ENCODE measurements at regions not wholly inside any gene's neighbourhood (a gene's known extent, or its start where the extent isn't known, plus 50 kb on each side); places are given as distances from the start of the nearest gene placed in this dataset.
"Not testable (repeated sequence)": the region's sequence is repeated elsewhere in the genome, so short reads cannot be mapped to it uniquely, and the experiment has no call there.

GRCh38 chr4:155591738-155592143 lies 74.9 kb upstream of the GUCY1A1 start:
- DNase-seq = no peak

- DNase-seq = no peak
Measured at GRCh38 chr4:155590796-155591585, 75.7 kb upstream of the GUCY1A1 start.

- DNase-seq = no peak
Measured at GRCh38 chr4:155588437-155588836, 78.2 kb upstream of the GUCY1A1 start.

GRCh38 chr4:155587766-155588165 lies 78.9 kb upstream of the GUCY1A1 start:
- DNase-seq = no peak

DNA sequence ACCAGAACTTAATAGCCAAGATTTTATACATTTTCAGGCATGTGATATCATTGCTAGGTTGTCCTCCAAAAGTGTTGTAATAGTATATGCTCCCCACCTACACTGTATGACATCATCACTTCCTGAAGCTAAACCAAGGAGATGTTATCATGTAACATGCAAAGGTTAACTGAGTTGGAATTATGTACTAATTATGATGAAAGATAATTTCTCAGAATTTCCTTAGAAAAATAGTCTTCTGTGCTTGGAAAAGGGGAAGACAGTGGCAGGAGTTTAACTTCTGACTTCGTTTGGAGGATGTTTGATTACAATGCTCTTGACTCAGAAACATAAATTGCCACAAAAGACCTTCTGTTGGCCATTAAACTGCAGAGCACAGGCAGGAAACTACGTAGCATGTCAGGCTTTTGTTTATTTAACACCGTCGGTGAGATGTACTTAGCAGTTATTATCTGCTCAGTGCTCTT lies 83.6 kb upstream of the GUCY1A1 start:
- DNase-seq = peak; percentile 22

DNA sequence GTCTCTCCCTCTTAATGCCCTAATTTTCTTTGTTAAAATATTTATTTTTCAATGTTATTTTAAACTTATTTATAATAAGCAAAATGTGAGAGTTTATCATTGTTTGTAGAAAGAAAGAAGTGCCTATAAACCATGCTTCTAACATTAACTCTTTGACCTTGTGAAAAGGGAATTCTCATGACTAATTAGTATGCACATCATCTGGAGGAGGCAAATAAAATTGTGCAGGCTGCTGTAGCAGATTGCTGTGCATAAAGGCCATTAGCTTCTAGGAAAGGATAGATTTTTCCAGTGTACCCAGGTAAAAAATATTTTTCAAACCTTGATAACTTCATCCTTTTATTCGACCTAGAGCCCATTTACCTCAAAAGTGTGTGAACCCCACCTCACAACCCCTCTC lies 84.6 kb upstream of the GUCY1A1 start:
- no peak for DNase-seq

DNA sequence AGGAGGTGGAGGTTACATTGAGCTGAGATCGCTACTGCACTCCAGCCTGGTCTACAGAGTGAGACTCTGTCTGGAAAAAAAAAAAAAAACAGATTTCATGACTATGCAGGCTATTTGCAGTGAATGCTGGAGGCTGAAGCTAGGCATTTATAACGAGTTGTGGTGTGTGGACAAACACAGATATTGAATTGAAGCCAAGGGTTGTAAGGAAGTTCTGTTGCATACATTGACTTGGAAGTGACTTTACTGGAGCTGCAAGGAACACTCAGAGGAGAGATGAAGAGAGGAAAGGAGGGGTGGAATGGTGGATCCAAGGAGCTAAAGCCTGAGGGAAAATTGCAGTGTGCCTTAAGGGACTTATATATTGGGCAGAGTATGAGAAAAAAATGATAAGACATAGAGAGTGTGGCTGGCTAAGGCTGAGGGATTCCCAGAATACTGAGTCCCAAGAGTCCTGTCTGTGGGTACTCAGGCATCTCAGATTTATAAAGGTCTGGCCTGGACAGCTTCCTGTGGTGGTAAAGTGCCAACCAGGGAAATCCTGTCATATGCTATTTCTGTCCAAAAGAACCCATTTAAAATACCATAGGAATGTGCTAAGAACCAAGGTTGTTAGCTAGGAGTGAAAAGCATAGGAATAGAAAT lies 87.8 kb upstream of the GUCY1A1 start:
- DNase-seq = no peak

DNA sequence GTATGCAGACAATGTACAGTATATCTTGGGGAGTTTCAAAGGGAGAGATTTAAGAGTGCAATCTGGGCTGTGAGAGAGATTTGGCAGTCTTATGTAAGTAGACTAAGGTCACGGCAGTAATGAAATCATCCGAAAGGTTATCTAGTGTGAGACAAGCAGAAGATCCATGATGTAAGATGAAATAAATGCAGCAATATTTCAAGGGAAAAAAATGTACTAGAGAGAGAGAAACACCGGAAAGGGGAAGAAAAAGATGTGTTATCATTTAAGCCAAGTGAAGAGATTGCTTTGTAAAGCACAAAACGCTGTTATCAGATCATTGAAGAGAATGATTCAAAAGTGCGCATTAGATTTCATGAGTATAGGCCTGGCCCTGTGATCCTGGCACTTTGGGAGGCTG lies 88.4 kb upstream of the GUCY1A1 start:
- DNase-seq = no peak

GRCh38 chr4:155574329-155574728 lies 92.3 kb upstream of the GUCY1A1 start:
- not testable (repeated sequence) for DNase-seq

DNA sequence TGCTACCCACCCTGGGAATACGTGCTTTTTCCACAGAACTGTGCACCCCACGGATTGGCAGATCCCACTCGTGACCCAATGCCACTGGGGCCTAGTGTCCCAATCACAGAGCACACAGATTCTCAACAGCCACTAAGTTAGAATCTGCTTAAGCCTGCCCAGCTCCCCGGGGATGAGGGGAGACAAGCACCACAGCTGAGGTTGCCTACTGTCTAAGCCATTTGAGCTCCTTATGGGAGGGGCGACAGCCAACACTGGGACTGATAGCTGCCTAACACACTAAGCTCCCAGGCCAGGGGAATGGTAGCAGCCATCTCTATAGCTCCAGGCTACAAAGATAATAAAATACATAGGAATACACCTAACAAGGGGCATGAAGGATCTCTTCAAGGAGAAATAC lies 93.5 kb upstream of the GUCY1A1 start:
- DNase-seq = no peak

DNA sequence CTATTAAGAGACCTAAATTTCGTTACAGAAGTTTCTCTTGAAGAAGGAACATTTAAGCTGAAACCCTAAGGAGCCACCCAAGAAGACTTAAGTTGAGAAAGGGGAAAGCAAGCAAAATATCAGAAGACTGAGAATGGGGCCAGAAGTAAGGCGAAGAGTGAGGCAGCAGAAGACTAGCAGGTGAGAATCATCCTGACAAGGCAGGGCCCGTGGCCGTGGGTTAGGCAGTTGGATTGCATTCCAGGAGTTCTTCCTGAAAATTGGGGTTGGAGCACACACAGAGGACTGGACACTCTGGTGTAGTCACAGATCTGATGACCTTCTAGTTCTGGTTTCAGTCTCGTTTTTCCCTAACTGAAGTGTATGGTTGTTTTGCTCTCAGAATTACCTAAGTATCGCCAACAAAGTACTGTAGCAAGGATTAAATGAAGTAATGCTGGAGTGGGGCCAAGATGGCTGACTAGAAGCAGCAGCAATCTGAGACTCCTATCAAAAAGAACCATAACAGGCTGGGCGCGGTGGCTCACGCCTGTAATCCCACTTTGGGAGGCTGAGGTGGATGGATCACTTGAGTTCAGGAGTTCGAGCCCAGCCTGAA lies 94.4 kb upstream of the GUCY1A1 start:
- DNase-seq = no peak

GRCh38 chr4:155571184-155571944 lies 95.3 kb upstream of the GUCY1A1 start:
- DNase-seq = no peak

GRCh38 chr4:155570661-155571060 lies 96.0 kb upstream of the GUCY1A1 start:
- DNase-seq = no peak

DNA sequence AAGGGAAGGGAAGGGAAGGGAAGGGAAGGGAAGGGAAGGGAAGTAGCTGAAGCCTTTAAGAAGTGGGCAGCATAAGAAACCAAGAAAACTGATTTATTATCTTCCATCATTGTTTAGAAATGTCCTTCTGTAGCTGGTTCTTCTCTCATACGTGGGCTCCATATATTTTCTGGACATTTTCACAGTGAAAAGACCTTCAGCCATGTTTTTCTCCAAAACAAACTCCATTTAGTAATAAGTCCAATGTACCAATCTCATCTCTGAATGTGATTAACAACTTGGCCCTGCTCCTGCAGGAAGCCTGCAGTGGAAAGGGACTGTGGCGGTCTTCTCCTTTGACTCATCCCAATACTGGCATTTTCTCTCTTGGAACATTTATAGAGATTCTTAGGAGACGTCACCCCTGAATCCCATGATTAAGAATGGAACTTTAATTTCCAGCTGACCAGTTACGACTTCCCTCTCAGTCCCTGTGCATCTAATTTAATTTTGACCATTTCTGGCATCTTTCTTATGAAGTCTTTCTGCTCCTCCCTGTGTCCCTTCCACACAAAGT lies 96.6 kb upstream of the GUCY1A1 start:
- peak; percentile 10 for DNase-seq

- DNase-seq = no peak
Measured at GRCh38 chr4:155569471-155569870, 97.2 kb upstream of the GUCY1A1 start.

DNA sequence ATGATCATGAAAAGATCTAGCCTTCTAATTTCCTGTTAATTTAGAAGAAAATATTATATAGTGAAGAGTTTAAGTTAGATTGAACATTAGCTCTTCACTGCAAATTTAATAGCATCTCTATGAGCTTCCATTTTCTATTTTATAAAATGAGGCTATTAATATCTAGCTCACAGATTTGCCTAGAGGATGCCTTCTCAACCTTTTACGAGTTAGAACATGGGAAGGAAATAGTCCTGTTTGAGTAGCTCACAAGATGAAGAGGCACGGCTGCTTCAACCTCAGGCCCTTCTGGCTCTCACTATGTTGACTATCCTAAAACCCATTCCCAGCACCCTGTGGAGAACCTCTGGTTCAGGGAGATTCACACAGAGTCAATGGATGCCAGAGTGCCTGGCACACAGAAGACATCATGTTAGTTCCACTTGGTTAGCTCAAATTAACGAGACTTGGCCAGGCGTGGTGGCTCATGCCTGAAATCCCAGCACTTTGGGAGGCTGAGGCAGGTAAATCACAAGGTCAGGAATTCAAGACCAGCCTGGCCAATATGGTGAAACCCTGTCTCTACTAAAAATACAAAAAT lies 97.9 kb upstream of the GUCY1A1 start:
- no peak for DNase-seq

- DNase-seq = no peak
Measured at GRCh38 chr4:155566354-155566753, 100.3 kb upstream of the GUCY1A1 start.

DNA sequence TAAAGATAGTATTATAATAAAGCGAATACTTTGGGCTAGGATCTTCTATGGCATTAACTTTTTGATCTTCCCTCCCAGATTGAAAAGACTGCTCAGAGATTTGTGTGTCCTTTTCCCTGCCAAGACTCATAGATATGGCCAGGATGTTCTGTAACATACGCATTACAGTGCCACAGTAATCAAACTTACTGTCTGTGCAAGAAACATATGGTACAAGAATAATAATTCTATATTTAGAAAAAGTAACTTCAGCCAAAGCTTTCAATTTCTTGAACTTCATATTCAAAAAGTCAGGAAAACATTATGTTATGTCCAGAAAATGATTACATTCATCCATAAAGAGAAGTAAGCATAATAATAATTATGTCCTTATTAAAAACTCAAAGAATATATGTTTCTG lies 100.9 kb upstream of the GUCY1A1 start:
- no peak for DNase-seq

- no peak for DNase-seq
Measured at GRCh38 chr4:155565330-155565729, 101.3 kb upstream of the GUCY1A1 start.

DNA sequence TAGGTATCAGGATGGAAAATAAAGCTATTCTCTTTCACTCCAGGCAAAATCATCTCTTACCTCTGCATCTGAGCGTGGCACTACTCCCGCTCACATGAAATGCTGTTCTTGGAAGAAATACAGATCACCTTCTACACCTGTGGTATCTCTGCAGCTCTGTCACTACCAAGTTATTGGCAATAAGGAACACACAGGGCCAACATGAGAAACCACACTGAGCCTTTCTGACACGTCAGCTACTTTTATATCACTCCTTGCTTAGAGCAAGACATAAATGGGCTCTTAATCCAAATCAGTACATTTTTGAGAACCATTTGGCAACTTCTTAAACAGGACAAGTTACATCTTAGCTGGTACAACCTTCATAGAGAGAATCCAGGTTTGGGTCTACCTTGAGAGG lies 101.8 kb upstream of the GUCY1A1 start:
- no peak for DNase-seq

GRCh38 chr4:155564086-155564485 lies 102.6 kb upstream of the GUCY1A1 start:
- DNase-seq = no peak

- DNase-seq = no peak
Measured at GRCh38 chr4:155559915-155560314, 106.7 kb upstream of the GUCY1A1 start.

- no peak for DNase-seq
Measured at GRCh38 chr4:155552180-155552579, 114.5 kb upstream of the GUCY1A1 start.
